SU-DHL-6 (cell line): ENCODE measurements at regions not wholly inside any gene's neighbourhood (a gene's known extent, or its start where the extent isn't known, plus 50 kb on each side); places are given as distances from the start of the nearest gene placed in this dataset.

Experiments
- H2AFZ ChIP-seq: fragments of 200-600 bp; sonication (generic); 2 replicates; pipeline ENCODE4 v1.6.1; 2014; ENCODE audit warnings: low read depth, mild to moderate bottlenecking, moderate library complexity, mixed read lengths, antibody characterized with exemption, low read length; ENCODE audit not compliant: severe bottlenecking
- H3F3A ChIP-seq: fragments of 200-600 bp; shearing (Covaris generic); 2 replicates; pipeline ENCODE4 v1.6.0; 2016; ENCODE audit warnings: antibody characterized with exemption, mild to moderate bottlenecking; ENCODE audit not compliant: insufficient read depth
- H3K27ac ChIP-seq: fragments of 200-600 bp; sonication (generic); 2 replicates; pipeline ENCODE4 v1.5.1; 2016; ENCODE audit warnings: low read depth, mild to moderate bottlenecking, low read length, moderate library complexity, mixed read lengths
- H3K27me3 ChIP-seq: fragments of 200-600 bp; sonication (generic), shearing (Covaris generic); 2 replicates; pipeline ENCODE4 v1.6.0; 2014; ENCODE audit warnings: mild to moderate bottlenecking, low read length
- H3K36me3 ChIP-seq: fragments of 200-600 bp; sonication (generic); 2 replicates; pipeline ENCODE4 v1.6.1; 2014; ENCODE audit warnings: mild to moderate bottlenecking, low read length, mixed read lengths
- H3K4me2 ChIP-seq: fragments of 300-600, 200-600 bp; shearing (Covaris generic), sonication (generic); 2 replicates; pipeline ENCODE4 v1.6.0; 2014; ENCODE audit warnings: low read length, low read depth, mild to moderate bottlenecking; ENCODE audit not compliant: poor library complexity, severe bottlenecking
- H3K4me3 ChIP-seq: fragments of 200-600 bp; sonication (generic); 2 replicates; pipeline ENCODE4 v1.5.1; 2014; ENCODE audit warnings: antibody characterized with exemption, low read length, mild to moderate bottlenecking, mixed read lengths; ENCODE audit not compliant: insufficient read depth, poor library complexity, severe bottlenecking
- H3K79me2 ChIP-seq: fragments of 200-600 bp; sonication (generic); 2 replicates; pipeline ENCODE4 v1.6.1; 2014; ENCODE audit warnings: mild to moderate bottlenecking, low read length, moderate library complexity; ENCODE audit not compliant: insufficient read depth
- H3K9ac ChIP-seq: fragments of 200-600 bp; sonication (generic); 2 replicates; pipeline ENCODE4 v1.7.0; 2014; ENCODE audit warnings: mild to moderate bottlenecking, low read length
- H3K9me2 ChIP-seq: fragments of 200-600 bp; sonication (generic); replicated peaks from 2 replicates; pipeline ENCODE4 v1.6.1; 2014; ENCODE audit warnings: low read length; ENCODE audit not compliant: insufficient read depth
- H3K9me3 ChIP-seq: fragments of 200-600 bp; sonication (generic); 2 replicates; pipeline ENCODE4 v1.6.1; 2014; ENCODE audit warnings: low read length, mixed read lengths; ENCODE audit not compliant: insufficient read depth
- H4K20me1 ChIP-seq: fragments of 200-600 bp; sonication (generic); 2 replicates; pipeline ENCODE4 v1.6.1; 2014; ENCODE audit warnings: low read depth, mild to moderate bottlenecking, antibody characterized with exemption, low read length, moderate library complexity, mixed read lengths
- CTCF ChIP-seq: fragments of 200-600 bp; sonication (generic); IDR thresholded peaks from one replicate; pipeline ENCODE4 v1.5.1; 2017; ENCODE audit warnings: antibody characterized with exemption, mild to moderate bottlenecking, low read length, moderate library complexity; ENCODE audit not compliant: insufficient read depth, poor library complexity, severe bottlenecking
- EZH2phosphoT487 ChIP-seq: fragments of 200-600 bp; sonication (generic), shearing (Covaris generic); conservative IDR thresholded peaks from 2 replicates; pipeline ENCODE4 v1.6.1; 2018; ENCODE audit warnings: mild to moderate bottlenecking, antibody characterized with exemption, low read length, moderate library complexity, mixed read lengths

GRCh38 chr5:92748072-92748676, 832.8 kb downstream of the NR2F1-AS1 start:
- Histone ChIP-seq H3K79me2 (no peaks in the 10 kb centered on the region), H2AFZ (no peak overlapping the region), H3K36me3 (no peaks in the 10 kb centered on the region), H4K20me1 (no peaks in the 10 kb centered on the region), H3K27ac (no peak overlapping the region), H3K9ac (no peak overlapping the region), H3K4me2 (no peak overlapping the region), H3K9me3 (no peaks in the 10 kb centered on the region), H3K9me2 (0 out of 2 replicates have a peak, but pooled peaks cover 4% of the 10 kb centered on the region), H3F3A (no peaks in the 10 kb centered on the region), H3K27me3 (no peaks in the 10 kb centered on the region), H3K4me3 (no peak overlapping the region)
- TF ChIP-seq CTCF (no peak), EZH2phosphoT487 (no peak)

DNA sequence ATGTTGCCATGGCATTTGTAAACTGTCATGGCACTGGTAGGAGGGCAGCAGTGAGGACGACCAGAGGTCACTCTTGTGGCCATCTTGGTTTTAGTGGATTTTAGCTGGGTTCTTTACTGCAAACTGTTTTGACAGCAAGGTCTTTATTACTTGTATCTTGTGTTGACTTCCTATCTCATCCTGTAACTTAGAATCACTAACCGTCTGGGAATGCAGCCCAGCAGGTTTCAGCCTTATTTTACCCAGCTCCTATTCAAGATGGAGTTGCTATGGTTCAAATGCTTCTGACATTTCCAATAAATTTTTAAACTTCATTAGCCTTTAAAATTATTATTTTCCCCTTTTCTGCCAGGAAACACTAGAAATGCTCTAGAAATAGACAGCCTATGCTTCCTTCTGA, 839.1 kb downstream of the NR2F1-AS1 start:
- no peaks in the 10 kb centered on the region for H3K36me3 ChIP-seq
- no peaks in the 10 kb centered on the region for H3K9me2 ChIP-seq
- H3K79me2 ChIP-seq: no peaks in the 10 kb centered on the region
- H3K27ac ChIP-seq: no peak overlapping the region
- H3K9ac ChIP-seq: no peak overlapping the region
- H3K4me2 ChIP-seq: no peak overlapping the region
- no peaks in the 10 kb centered on the region for H3K9me3 ChIP-seq
- no peak for TF ChIP-seq CTCF
- TF ChIP-seq EZH2phosphoT487: no peak
- no peaks in the 10 kb centered on the region for H4K20me1 ChIP-seq
- no peak overlapping the region for H2AFZ ChIP-seq
- H3F3A ChIP-seq: no peaks in the 10 kb centered on the region
- no peak overlapping the region for H3K4me3 ChIP-seq
- no peaks in the 10 kb centered on the region for H3K27me3 ChIP-seq

GRCh38 chr5:92734211-92734940, 846.6 kb downstream of the NR2F1-AS1 start:
- Histone ChIP-seq H3K36me3 (no peaks in the 10 kb centered on the region), H3F3A (no peaks in the 10 kb centered on the region), H3K27me3 (no peaks in the 10 kb centered on the region), H3K4me2 (no peak overlapping the region), H3K27ac (no peak overlapping the region), H3K4me3 (no peak overlapping the region), H3K9me2 (no peaks in the 10 kb centered on the region), H4K20me1 (no peaks in the 10 kb centered on the region), H3K9me3 (no peaks in the 10 kb centered on the region), H3K9ac (no peak overlapping the region), H2AFZ (no peak overlapping the region), H3K79me2 (no peaks in the 10 kb centered on the region)
- TF ChIP-seq CTCF: no peak
- TF ChIP-seq EZH2phosphoT487: no peak
